Suprapubic skin (tissue), 4 donors: ENCODE measurements at regions not wholly inside any gene's neighbourhood (a gene's known extent, or its start where the extent isn't known, plus 50 kb on each side); places are given as distances from the start of the nearest gene placed in this dataset.

ENCODE experiments used
- DNase-seq, 2 donors: peaks; one replicate each; pipeline ENCODE4 v3.0.0-alpha.2; 2019; ENCODE audit warnings: low spot score in 2 of 2
- H3K27ac ChIP-seq: fragments of 200-600 bp; sonication (generic); one replicate; pipeline ENCODE4 v1.5.1; 2019
- H3K27me3 ChIP-seq: fragments of 200-600 bp; sonication (generic); one replicate; pipeline ENCODE4 v1.5.1; 2019
- H3K36me3 ChIP-seq: fragments of 200-600 bp; sonication (generic); one replicate; pipeline ENCODE4 v1.5.1; 2019
- H3K4me1 ChIP-seq: fragments of 200-600 bp; sonication (generic); one replicate; pipeline ENCODE4 v1.5.1; 2019
- H3K4me3 ChIP-seq: fragments of 200-600 bp; sonication (generic); one replicate; pipeline ENCODE4 v1.5.1; 2019; ENCODE audit warnings: mild to moderate bottlenecking
- H3K9me3 ChIP-seq: fragments of 200-600 bp; sonication (generic); one replicate; pipeline ENCODE4 v1.5.1; 2019
- EP300 ChIP-seq: sonication (generic); formaldehyde crosslinking; IDR thresholded peaks from one replicate; pipeline ENCODE4 v1.6.1; 2017; ENCODE audit warnings: antibody characterized with exemption
- POLR2A ChIP-seq, 2 donors: fragments of 450-650 bp; IDR thresholded peaks; one replicate each; pipeline ENCODE4 v1.6.1; 2017; ENCODE audit warnings: antibody characterized with exemption in 2 of 2, mild to moderate bottlenecking in 2 of 2, moderate library complexity in 2 of 2
- POLR2AphosphoS5 ChIP-seq, 3 donors: sonication (generic); formaldehyde crosslinking; IDR thresholded peaks; one replicate each; pipeline ENCODE4 v1.6.1; 2017; ENCODE audit warnings: antibody characterized with exemption in 3 of 3
- WGBS: methylation state at CpG from one replicate; pipeline ENCODE4 v1.1.5; 2018; 5-methylcytosine and 5-hydroxymethylcytosine counted together
- TF ChIP-seq, protein P1 (sequence below), 2 donors: fragments of 200-600 bp in 1 of 2; fragments of 450-650 bp in 1 of 2; sonication (generic) in 1 of 2; IDR thresholded peaks; one replicate each; pipeline ENCODE4 v1.5.1; 2016 to 2019; ENCODE audit warnings: antibody characterized with exemption in 2 of 2, mild to moderate bottlenecking in 1 of 2, moderate library complexity in 1 of 2

DNA sequence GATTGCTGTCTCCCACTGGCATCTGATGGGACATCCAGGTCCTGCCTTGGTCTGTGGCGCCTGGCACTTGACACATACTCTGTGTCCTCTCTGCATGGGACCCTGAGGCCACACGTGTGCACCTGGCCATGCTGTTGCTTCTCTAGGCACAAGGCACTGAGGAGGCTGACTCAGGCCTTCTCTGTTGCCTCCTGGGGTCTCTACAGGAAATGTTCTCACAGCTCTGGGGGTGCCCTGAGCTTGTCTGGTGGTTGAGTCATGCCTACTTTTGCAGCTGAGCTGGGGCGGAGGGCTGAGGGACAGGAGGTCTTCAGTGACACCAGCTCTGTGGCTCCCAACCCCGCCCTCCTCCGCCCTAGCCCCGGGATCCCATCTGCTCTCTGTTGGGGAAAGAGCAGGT is 207.0 kb upstream of the HS6ST1 start:
- no peak overlapping the region for H3K4me3 ChIP-seq
- 91% methylated on average over 4 of the region's 6 CpGs for WGBS
- no peaks in the 10 kb centered on the region for H3K27me3 ChIP-seq
- no peaks in the 10 kb centered on the region for H3K9me3 ChIP-seq
- TF ChIP-seq POLR2A (IDR thresholded peaks at IDR 0.05) (no peak), EP300 (no peak), POLR2AphosphoS5 (IDR thresholded peaks at IDR 0.05) (no peak)
- TF ChIP-seq, protein P1, sequence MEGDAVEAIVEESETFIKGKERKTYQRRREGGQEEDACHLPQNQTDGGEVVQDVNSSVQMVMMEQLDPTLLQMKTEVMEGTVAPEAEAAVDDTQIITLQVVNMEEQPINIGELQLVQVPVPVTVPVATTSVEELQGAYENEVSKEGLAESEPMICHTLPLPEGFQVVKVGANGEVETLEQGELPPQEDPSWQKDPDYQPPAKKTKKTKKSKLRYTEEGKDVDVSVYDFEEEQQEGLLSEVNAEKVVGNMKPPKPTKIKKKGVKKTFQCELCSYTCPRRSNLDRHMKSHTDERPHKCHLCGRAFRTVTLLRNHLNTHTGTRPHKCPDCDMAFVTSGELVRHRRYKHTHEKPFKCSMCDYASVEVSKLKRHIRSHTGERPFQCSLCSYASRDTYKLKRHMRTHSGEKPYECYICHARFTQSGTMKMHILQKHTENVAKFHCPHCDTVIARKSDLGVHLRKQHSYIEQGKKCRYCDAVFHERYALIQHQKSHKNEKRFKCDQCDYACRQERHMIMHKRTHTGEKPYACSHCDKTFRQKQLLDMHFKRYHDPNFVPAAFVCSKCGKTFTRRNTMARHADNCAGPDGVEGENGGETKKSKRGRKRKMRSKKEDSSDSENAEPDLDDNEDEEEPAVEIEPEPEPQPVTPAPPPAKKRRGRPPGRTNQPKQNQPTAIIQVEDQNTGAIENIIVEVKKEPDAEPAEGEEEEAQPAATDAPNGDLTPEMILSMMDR (IDR thresholded peaks at IDR 0.05): no peak
- DNase-seq: no peak
- H3K4me1 ChIP-seq: no peaks in the 10 kb centered on the region
- H3K36me3 ChIP-seq: no peaks in the 10 kb centered on the region
- H3K27ac ChIP-seq: no peak overlapping the region

- no peak for DNase-seq
- Histone ChIP-seq H3K4me3 (no peak overlapping the region), H3K27ac (no peak overlapping the region), H3K4me1 (no peaks in the 10 kb centered on the region), H3K36me3 (no peaks in the 10 kb centered on the region), H3K27me3 (no peaks in the 10 kb centered on the region), H3K9me3 (no peaks in the 10 kb centered on the region)
- TF ChIP-seq, protein P1 (IDR thresholded peaks at IDR 0.05): no peak
- TF ChIP-seq POLR2A (IDR thresholded peaks at IDR 0.05): no peak
- no peak for TF ChIP-seq EP300
- WGBS: 88% methylated on average over 14 of the region's 14 CpGs
Measured at GRCh38 chr2:128526455-128526976, 207.8 kb upstream of the HS6ST1 start.

DNA sequence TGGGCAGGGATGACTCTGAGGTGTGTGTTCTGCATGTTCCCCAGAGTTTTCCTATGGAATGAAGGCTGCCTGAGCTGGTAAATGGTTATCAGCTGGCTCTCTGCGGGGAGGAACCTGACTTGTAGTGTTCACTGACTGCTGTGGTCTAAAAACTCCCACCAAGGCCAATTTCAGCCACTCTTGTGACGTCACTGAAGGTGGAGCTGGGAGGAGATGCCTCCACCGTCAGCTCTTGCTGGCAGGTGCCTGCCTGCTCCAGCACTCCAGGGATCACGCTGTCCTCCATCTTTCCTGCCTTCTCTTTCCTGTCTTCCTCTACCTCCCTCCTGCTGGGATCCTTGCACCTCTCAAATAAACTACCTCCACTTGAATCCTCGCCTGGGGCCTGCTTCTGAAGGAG is 209.5 kb upstream of the HS6ST1 start:
- no peak overlapping the region for H3K27ac ChIP-seq
- H3K4me1 ChIP-seq: no peaks in the 10 kb centered on the region
- no peaks in the 10 kb centered on the region for H3K27me3 ChIP-seq
- no peak overlapping the region for H3K4me3 ChIP-seq
- WGBS: 100% methylated on average over 4 of the region's 5 CpGs
- DNase-seq: no peak
- TF ChIP-seq POLR2AphosphoS5 (IDR thresholded peaks at IDR 0.05): no peak
- TF ChIP-seq EP300: no peak
- no peak for TF ChIP-seq POLR2A (IDR thresholded peaks at IDR 0.05)
- TF ChIP-seq, protein P1 (IDR thresholded peaks at IDR 0.05): no peak
- H3K36me3 ChIP-seq: no peaks in the 10 kb centered on the region
- no peaks in the 10 kb centered on the region for H3K9me3 ChIP-seq

- Histone ChIP-seq H3K9me3 (no peaks in the 10 kb centered on the region), H3K27ac (no peak overlapping the region), H3K4me1 (no peaks in the 10 kb centered on the region), H3K36me3 (no peaks in the 10 kb centered on the region), H3K4me3 (no peak overlapping the region), H3K27me3 (no peaks in the 10 kb centered on the region)
- TF ChIP-seq, protein P1 (IDR thresholded peaks at IDR 0.05): no peak
- TF ChIP-seq POLR2A (IDR thresholded peaks at IDR 0.05) (no peak), EP300 (no peak), POLR2AphosphoS5 (IDR thresholded peaks at IDR 0.05) (no peak)
- WGBS: 88% methylated on average over 4 of the region's 4 CpGs
- no peak for DNase-seq
Measured at GRCh38 chr2:128530025-128530573, 211.4 kb upstream of the HS6ST1 start.

DNA sequence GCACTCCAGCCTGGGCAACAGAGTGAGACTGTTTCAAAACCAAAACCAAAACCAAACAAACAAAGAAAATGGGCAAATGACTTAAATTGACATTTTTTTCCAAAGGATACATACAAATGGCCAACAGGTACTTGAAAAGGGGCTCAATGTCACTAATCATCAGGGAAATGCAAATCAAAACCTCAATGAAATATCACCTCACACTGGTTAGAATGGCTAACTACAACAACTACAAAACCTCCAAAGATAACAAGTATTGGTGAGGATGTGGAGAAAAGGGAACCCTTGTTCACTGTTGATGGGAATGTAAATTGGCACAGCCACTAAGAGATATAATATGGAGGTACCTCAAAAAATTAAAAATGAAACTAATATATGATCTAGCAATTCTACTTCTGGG is 213.2 kb upstream of the HS6ST1 start:
- Histone ChIP-seq H3K9me3 (no peaks in the 10 kb centered on the region), H3K27me3 (no peaks in the 10 kb centered on the region), H3K4me1 (no peaks in the 10 kb centered on the region), H3K4me3 (no peak overlapping the region), H3K27ac (no peak overlapping the region), H3K36me3 (no peaks in the 10 kb centered on the region)
- TF ChIP-seq POLR2AphosphoS5 (IDR thresholded peaks at IDR 0.05) (no peak), EP300 (no peak), POLR2A (IDR thresholded peaks at IDR 0.05) (no peak)
- TF ChIP-seq, protein P1 (IDR thresholded peaks at IDR 0.05): no peak
- DNase-seq: no peak
